ENCODE measurements at regions not wholly inside any gene's neighbourhood (a gene's known extent, or its start where the extent isn't known, plus 50 kb on each side); places are given as distances from the start of the nearest gene placed in this dataset.
"Not testable (repeated sequence)": the region's sequence is repeated elsewhere in the genome, so short reads cannot be mapped to it uniquely, and the experiment has no call there.

GRCh38 chr6:9744119-9744518 lies 670.8 kb downstream of the TFAP2A start:
- Histone ChIP-seq H3K9me3 (ENCODE audit: low read depth, low read length) (no peaks in the 10 kb centered on the region), H3K4me1 (ENCODE audit: insufficient read depth, low read length) (no peaks in the 10 kb centered on the region), H3K27me3 (ENCODE audit: insufficient read depth, low read length) (no peaks in the 10 kb centered on the region)

GRCh38 chr6:9732056-9732455 lies 682.8 kb downstream of the TFAP2A start:
- H3K4me3 ChIP-seq (ENCODE audit: low read length) = no peak overlapping the region
- no peaks in the 10 kb centered on the region for H3K9me3 ChIP-seq (ENCODE audit: low read depth, low read length)
- no peaks in the 10 kb centered on the region for H3K4me1 ChIP-seq (ENCODE audit: insufficient read depth, low read length)
- no peaks in the 10 kb centered on the region for H3K27me3 ChIP-seq (ENCODE audit: insufficient read depth, low read length)

More at GRCh38 chr6:9744119-9744518, 670.8 kb downstream of the TFAP2A start:
- H3K4me3 ChIP-seq (ENCODE audit: low read length) = no peak overlapping the region

GRCh38 chr6:9725776-9726175 lies 689.1 kb downstream of the TFAP2A start:
- not testable (repeated sequence) for H3K9me3 ChIP-seq (ENCODE audit: low read depth, low read length); H3K4me1 ChIP-seq (ENCODE audit: insufficient read depth, low read length); H3K4me3 ChIP-seq (ENCODE audit: low read length); H3K27me3 ChIP-seq (ENCODE audit: insufficient read depth, low read length)

- Histone ChIP-seq H3K4me1 (ENCODE audit: insufficient read depth, low read length) (no peaks in the 10 kb centered on the region), H3K4me3 (ENCODE audit: low read length) (no peak overlapping the region), H3K9me3 (ENCODE audit: low read depth, low read length) (no peaks in the 10 kb centered on the region), H3K27me3 (ENCODE audit: insufficient read depth, low read length) (no peaks in the 10 kb centered on the region)
Measured at GRCh38 chr6:9717568-9717967, 697.3 kb downstream of the TFAP2A start.

GRCh38 chr6:9711365-9711764 lies 703.5 kb downstream of the TFAP2A start:
- Histone ChIP-seq H3K9me3 (ENCODE audit: low read depth, low read length) (peaks cover 8% of the 10 kb centered on the region), H3K4me1 (ENCODE audit: insufficient read depth, low read length) (no peaks in the 10 kb centered on the region), H3K27me3 (ENCODE audit: insufficient read depth, low read length) (no peaks in the 10 kb centered on the region), H3K4me3 (ENCODE audit: low read length) (no peak overlapping the region)

- no peaks in the 10 kb centered on the region for H3K4me1 ChIP-seq (ENCODE audit: insufficient read depth, low read length)
- no peak overlapping the region for H3K4me3 ChIP-seq (ENCODE audit: low read length)
- no peaks in the 10 kb centered on the region for H3K27me3 ChIP-seq (ENCODE audit: insufficient read depth, low read length)
- H3K9me3 ChIP-seq (ENCODE audit: low read depth, low read length) = peaks cover 8% of the 10 kb centered on the region
Measured at GRCh38 chr6:9710574-9710973, 704.3 kb downstream of the TFAP2A start.

GRCh38 chr6:9708600-9708999 lies 706.3 kb downstream of the TFAP2A start:
- H3K9me3 ChIP-seq (ENCODE audit: low read depth, low read length) = peaks cover 8% of the 10 kb centered on the region

GRCh38 chr6:9704989-9705388 lies 709.9 kb downstream of the TFAP2A start:
- Histone ChIP-seq H3K4me1 (ENCODE audit: insufficient read depth, low read length) (no peaks in the 10 kb centered on the region), H3K27me3 (ENCODE audit: insufficient read depth, low read length) (no peaks in the 10 kb centered on the region), H3K4me3 (ENCODE audit: low read length) (no peak overlapping the region), H3K9me3 (ENCODE audit: low read depth, low read length) (peaks cover under 1% of the 10 kb centered on the region)

More at GRCh38 chr6:9708600-9708999, 706.3 kb downstream of the TFAP2A start:
- H3K4me3 ChIP-seq (ENCODE audit: low read length) = no peak overlapping the region
- H3K4me1 ChIP-seq (ENCODE audit: insufficient read depth, low read length) = no peaks in the 10 kb centered on the region
- no peaks in the 10 kb centered on the region for H3K27me3 ChIP-seq (ENCODE audit: insufficient read depth, low read length)

- no peaks in the 10 kb centered on the region for H3K9me3 ChIP-seq (ENCODE audit: low read depth, low read length)
- H3K4me3 ChIP-seq (ENCODE audit: low read length) = no peak overlapping the region
- H3K27me3 ChIP-seq (ENCODE audit: insufficient read depth, low read length) = no peaks in the 10 kb centered on the region
- H3K4me1 ChIP-seq (ENCODE audit: insufficient read depth, low read length) = no peaks in the 10 kb centered on the region
Measured at GRCh38 chr6:9702914-9703313, 712.0 kb downstream of the TFAP2A start.

- Histone ChIP-seq H3K27me3 (ENCODE audit: insufficient read depth, low read length) (no peaks in the 10 kb centered on the region), H3K4me1 (ENCODE audit: insufficient read depth, low read length) (no peaks in the 10 kb centered on the region), H3K9me3 (ENCODE audit: low read depth, low read length) (no peaks in the 10 kb centered on the region)
Measured at GRCh38 chr6:9699888-9700287, 715.0 kb downstream of the TFAP2A start.

GRCh38 chr6:9697263-9697931 lies 717.5 kb downstream of the TFAP2A start:
- Histone ChIP-seq H3K4me1 (ENCODE audit: insufficient read depth, low read length) (no peaks in the 10 kb centered on the region), H3K4me3 (ENCODE audit: low read length) (no peak overlapping the region), H3K27me3 (ENCODE audit: insufficient read depth, low read length) (no peaks in the 10 kb centered on the region), H3K9me3 (ENCODE audit: low read depth, low read length) (no peaks in the 10 kb centered on the region)

More at GRCh38 chr6:9699888-9700287, 715.0 kb downstream of the TFAP2A start:
- no peak overlapping the region for H3K4me3 ChIP-seq (ENCODE audit: low read length)

GRCh38 chr6:9690388-9690787 lies 724.5 kb downstream of the TFAP2A start:
- Histone ChIP-seq H3K4me3 (ENCODE audit: low read length) (no peak overlapping the region), H3K27me3 (ENCODE audit: insufficient read depth, low read length) (no peaks in the 10 kb centered on the region), H3K4me1 (ENCODE audit: insufficient read depth, low read length) (no peaks in the 10 kb centered on the region), H3K9me3 (ENCODE audit: low read depth, low read length) (no peaks in the 10 kb centered on the region)

GRCh38 chr6:9680727-9681126 lies 734.1 kb downstream of the TFAP2A start:
- not testable (repeated sequence) for H3K27me3 ChIP-seq (ENCODE audit: insufficient read depth, low read length); H3K4me3 ChIP-seq (ENCODE audit: low read length); H3K9me3 ChIP-seq (ENCODE audit: low read depth, low read length); H3K4me1 ChIP-seq (ENCODE audit: insufficient read depth, low read length)

GRCh38 chr6:9675122-9675521 lies 739.8 kb downstream of the TFAP2A start:
- Histone ChIP-seq H3K4me1 (ENCODE audit: insufficient read depth, low read length) (no peaks in the 10 kb centered on the region), H3K4me3 (ENCODE audit: low read length) (no peak overlapping the region), H3K27me3 (ENCODE audit: insufficient read depth, low read length) (no peaks in the 10 kb centered on the region), H3K9me3 (ENCODE audit: low read depth, low read length) (no peaks in the 10 kb centered on the region)

- H3K4me3 ChIP-seq (ENCODE audit: low read length) = no peak overlapping the region
- no peaks in the 10 kb centered on the region for H3K4me1 ChIP-seq (ENCODE audit: insufficient read depth, low read length)
- no peaks in the 10 kb centered on the region for H3K27me3 ChIP-seq (ENCODE audit: insufficient read depth, low read length)
- H3K9me3 ChIP-seq (ENCODE audit: low read depth, low read length) = no peaks in the 10 kb centered on the region
Measured at GRCh38 chr6:9659848-9660247, 755.0 kb downstream of the TFAP2A start.

GRCh38 chr6:9657994-9658393 lies 756.9 kb downstream of the TFAP2A start:
- Histone ChIP-seq H3K4me1 (ENCODE audit: insufficient read depth, low read length) (no peaks in the 10 kb centered on the region), H3K27me3 (ENCODE audit: insufficient read depth, low read length) (no peaks in the 10 kb centered on the region), H3K9me3 (ENCODE audit: low read depth, low read length) (no peaks in the 10 kb centered on the region), H3K4me3 (ENCODE audit: low read length) (no peak overlapping the region)
